C4-2B (cell line): ENCODE measurements at regions not wholly inside any gene's neighbourhood (a gene's known extent, or its start where the extent isn't known, plus 50 kb on each side); places are given as distances from the start of the nearest gene placed in this dataset.

Experiments used
- CTCF ChIP-seq: fragments of 450-650 bp; conservative IDR thresholded peaks from 2 replicates; pipeline ENCODE4 v1.5.1; 2017; ENCODE audit warnings: mild to moderate bottlenecking
- ZFX ChIP-seq: fragments of 450-650 bp; IDR thresholded peaks from 2 replicates; pipeline ENCODE4 v1.6.1; 2017

- no peak for TF ChIP-seq CTCF
- no peak for TF ChIP-seq ZFX
These were observed 160.6 kb upstream of the ATP1B1 start for GRCh38 chr1:168945870-168946269.
